ENCODE measurements at regions not wholly inside any gene's neighbourhood (a gene's known extent, or its start where the extent isn't known, plus 50 kb on each side); places are given as distances from the start of the nearest gene placed in this dataset.

GRCh38 chr1:4084048-4084431 is 184.0 kb upstream of the C1orf174 start:
- Histone ChIP-seq H3K4me3 (ENCODE audit: low read depth, low read length) (no peak overlapping the region), H3K36me3 (no peaks in the 10 kb centered on the region), H3K27ac (no peak overlapping the region), H3K27me3 (ENCODE audit: insufficient read depth, low read depth, severe bottlenecking) (no peaks in the 10 kb centered on the region), H3K9me3 (ENCODE audit: severe bottlenecking) (peaks cover 6% of the 10 kb centered on the region)
- TF ChIP-seq CTCF (IDR thresholded peaks at IDR 0.05; ENCODE audit: low read depth, low read length): no peak
- DNase-seq: no peak

GRCh38 chr1:4084446-4084845 is 184.4 kb upstream of the C1orf174 start:
- DNase-seq: no peak
- TF ChIP-seq CTCF (IDR thresholded peaks at IDR 0.05; ENCODE audit: low read depth, low read length): no peak
- Histone ChIP-seq H3K9me3 (ENCODE audit: severe bottlenecking) (peaks cover 6% of the 10 kb centered on the region), H3K36me3 (no peaks in the 10 kb centered on the region), H3K27ac (no peak overlapping the region), H3K27me3 (ENCODE audit: insufficient read depth, low read depth, severe bottlenecking) (no peaks in the 10 kb centered on the region), H3K4me3 (ENCODE audit: low read depth, low read length) (no peak overlapping the region)

- Histone ChIP-seq H3K27ac (no peak overlapping the region), H3K4me3 (ENCODE audit: low read depth, low read length) (no peak overlapping the region), H3K36me3 (no peaks in the 10 kb centered on the region), H3K27me3 (ENCODE audit: insufficient read depth, low read depth, severe bottlenecking) (no peaks in the 10 kb centered on the region), H3K9me3 (ENCODE audit: severe bottlenecking) (peaks cover 6% of the 10 kb centered on the region)
- DNase-seq: no peak
- TF ChIP-seq CTCF (IDR thresholded peaks at IDR 0.05; ENCODE audit: low read depth, low read length): no peak
Measured at GRCh38 chr1:4084896-4085295, 184.8 kb upstream of the C1orf174 start.

- no peak for DNase-seq
- H3K4me3 ChIP-seq (ENCODE audit: low read depth, low read length): no peak overlapping the region
- no peak overlapping the region for H3K27ac ChIP-seq
- peaks cover 6% of the 10 kb centered on the region for H3K9me3 ChIP-seq (ENCODE audit: severe bottlenecking)
- H3K36me3 ChIP-seq: no peaks in the 10 kb centered on the region
- H3K27me3 ChIP-seq (ENCODE audit: insufficient read depth, low read depth, severe bottlenecking): no peaks in the 10 kb centered on the region
- no peak for TF ChIP-seq CTCF (IDR thresholded peaks at IDR 0.05; ENCODE audit: low read depth, low read length)
Measured at GRCh38 chr1:4085546-4085945, 185.5 kb upstream of the C1orf174 start.

GRCh38 chr1:4086085-4086850 is 186.2 kb upstream of the C1orf174 start:
- Histone ChIP-seq H3K36me3 (no peaks in the 10 kb centered on the region), H3K27ac (peak overlapping the region; percentile 39), H3K9me3 (ENCODE audit: severe bottlenecking) (peaks cover under 1% of the 10 kb centered on the region), H3K4me3 (ENCODE audit: low read depth, low read length) (no peak overlapping the region), H3K27me3 (ENCODE audit: insufficient read depth, low read depth, severe bottlenecking) (no peaks in the 10 kb centered on the region)
- no peak for DNase-seq
- no peak for TF ChIP-seq CTCF (IDR thresholded peaks at IDR 0.05; ENCODE audit: low read depth, low read length)

- Histone ChIP-seq H3K27me3 (ENCODE audit: insufficient read depth, low read depth, severe bottlenecking) (no peaks in the 10 kb centered on the region), H3K27ac (peak overlapping the region; percentile 23; the same call in 1 of the 2 replicates), H3K4me3 (ENCODE audit: low read depth, low read length) (no peak overlapping the region), H3K9me3 (ENCODE audit: severe bottlenecking) (no peaks in the 10 kb centered on the region), H3K36me3 (no peaks in the 10 kb centered on the region)
- peak; percentile 38 for DNase-seq
- TF ChIP-seq CTCF (IDR thresholded peaks at IDR 0.05; ENCODE audit: low read depth, low read length): no peak
Measured at GRCh38 chr1:4086921-4087320, 186.8 kb upstream of the C1orf174 start.
